K562 (cell line): ENCODE measurements at regions not wholly inside any gene's neighbourhood (a gene's known extent, or its start where the extent isn't known, plus 50 kb on each side); places are given as distances from the start of the nearest gene placed in this dataset.

Experiments
- ATAC-seq: fragments of 200-7000 bp; cut with Tn5 transposase; 3 replicates; pipeline ENCODE4 v1.9.1; 2020; ENCODE audit warnings: moderate library complexity
- BruUV-seq: library from RNA; stranded (reverse); fragments of 400-500 nt; replicated peaks from 2 replicates; lab custom pipeline; 2021; lab: Mats Ljungman, UMichigan
- CTCF ChIA-PET: fragments of 300-600 bp; formaldehyde crosslinking; extraction: SDS; loops from one replicate; lab custom pipeline; 2021; ENCODE audit warnings: low intra/inter-chr PET ratio; lab: Yijun Ruan, JAX
- POLR2A ChIA-PET: fragments of 300-600, 350-650 bp; sonication (Branson Sonifier 250); formaldehyde crosslinking; extraction: SDS; loops from one replicate; lab custom pipeline; 2021; ENCODE audit warnings: antibody characterized with exemption, inconsistent platforms; lab: Yijun Ruan, JAX
- DNase-seq, 4 experiments: peaks; one replicate each; pipeline versions ENCODE4 v3.0.0 to v3.0.0-alpha.2; 2011 to 2018; ENCODE audit warnings: low spot score in 3 of 4, mixed read lengths in 3 of 4; ENCODE audit errors: extremely low read depth in 1 of 4
- FAIRE-seq: peaks from 2 replicates; lab custom pipeline; 2011; peaks lifted over from hg19 to GRCh38; lab: Jason Lieb, UNC
- H2AFZ ChIP-seq: 2 replicates; pipeline ENCODE4 v1.6.0; 2011; ENCODE audit warnings: low read depth, low read length, control low read depth, inconsistent platforms
- H3K27ac ChIP-seq: fragments of 200-600 bp; 3 replicates; pipeline ENCODE4 v1.8.0; 2011; ENCODE audit warnings: low read depth, mild to moderate bottlenecking, control low read depth, inconsistent platforms, low read length, moderate library complexity, mixed read lengths; ENCODE audit errors: extremely low read depth
- H3K27me3 ChIP-seq, 2 experiments: fragments of 300-600 bp in 1 of 2; 2 replicates in 1 of 2; 3 replicates in 1 of 2; pipeline versions ENCODE4 v1.6.0 to v1.8.0; 2011; ENCODE audit warnings: inconsistent platforms in 2 of 2, low read length in 2 of 2, mild to moderate bottlenecking in 1 of 2, mixed read lengths in 1 of 2, moderate library complexity in 1 of 2; ENCODE audit not compliant: control insufficient read depth in 2 of 2, insufficient read depth in 2 of 2
- H3K36me3 ChIP-seq: fragments of 300-600 bp; 3 replicates; pipeline ENCODE4 v1.8.0; 2011; ENCODE audit warnings: mild to moderate bottlenecking, low read length, inconsistent platforms; ENCODE audit not compliant: control insufficient read depth, insufficient read depth
- H3K4me1 ChIP-seq, 2 experiments: fragments of 200-600 bp in 1 of 2; replicated peaks in 1 of 2; 2 replicates in 1 of 2; 3 replicates in 1 of 2; pipeline versions ENCODE4 v1.5.1 to v1.8.0; 2011; ENCODE audit warnings: inconsistent platforms in 2 of 2, low read length in 2 of 2, mild to moderate bottlenecking in 1 of 2, mixed read lengths in 1 of 2, moderate library complexity in 1 of 2; ENCODE audit not compliant: control insufficient read depth in 2 of 2, insufficient read depth in 2 of 2
- H3K4me2 ChIP-seq: 2 replicates; pipeline ENCODE4 v1.6.1; 2011; ENCODE audit warnings: low read length, control low read depth, inconsistent platforms, mixed read lengths; ENCODE audit not compliant: insufficient read depth
- H3K4me3 ChIP-seq: fragments of 200-600 bp; sonication (generic), shearing (Covaris generic); 2 replicates; pipeline ENCODE4 v1.5.1; 2016; ENCODE audit warnings: control low read depth, inconsistent platforms
- H3K79me2 ChIP-seq: fragments of 200-600 bp; 3 replicates; pipeline ENCODE4 v1.8.0; 2011; ENCODE audit warnings: low read length, inconsistent platforms; ENCODE audit not compliant: control insufficient read depth, insufficient read depth
- H3K9ac ChIP-seq, 2 experiments: 2 replicates each; pipeline versions ENCODE4 v1.6.0 to v1.6.1; 2011; ENCODE audit warnings: low read depth in 2 of 2, low read length in 2 of 2, control low read depth in 1 of 2, inconsistent platforms in 1 of 2, mild to moderate bottlenecking in 1 of 2, mixed read lengths in 1 of 2; ENCODE audit not compliant: insufficient read depth in 1 of 2
- H3K9me1 ChIP-seq: one replicate; pipeline ENCODE4 v1.6.0; 2011; ENCODE audit warnings: inconsistent platforms, mild to moderate bottlenecking, low read length, moderate library complexity; ENCODE audit not compliant: control insufficient read depth, insufficient read depth
- H3K9me3 ChIP-seq: replicated peaks from 2 replicates; pipeline ENCODE4 v1.5.1; 2011; ENCODE audit warnings: low read depth, low read length, inconsistent platforms; ENCODE audit not compliant: control insufficient read depth, insufficient read depth
- H4K20me1 ChIP-seq: replicated peaks from 2 replicates; pipeline ENCODE4 v1.6.1; 2011; ENCODE audit warnings: low read length, inconsistent platforms, mixed read lengths; ENCODE audit not compliant: control insufficient read depth, insufficient read depth
- AFF4 ChIP-seq: sonication (generic); formaldehyde crosslinking; IDR thresholded peaks from 2 replicates; pipeline ENCODE4 v1.8.0; 2023; ENCODE audit warnings: mild to moderate bottlenecking, missing genetic modification reagents
- HDAC8 ChIP-seq: fragments of 450-650 bp; IDR thresholded peaks from 2 replicates; pipeline ENCODE4 v1.6.1; 2016; ENCODE audit warnings: mild to moderate bottlenecking, missing genetic modification characterization, moderate library complexity, missing compliant biosample characterization
- MAFF ChIP-seq: IDR thresholded peaks from 2 replicates; pipeline ENCODE4 v1.6.1; 2012; ENCODE audit warnings: low read length, improper control_type of control experiment
- MAFG ChIP-seq: fragments of 450-650 bp; conservative IDR thresholded peaks from 2 replicates; pipeline ENCODE4 v1.6.1; 2016; ENCODE audit warnings: missing genetic modification characterization, missing compliant biosample characterization
- NR2C1 ChIP-seq, 2 experiments: fragments of 450-650 bp; IDR thresholded peaks; 2 replicates each; pipeline ENCODE4 v1.6.1; 2017; ENCODE audit warnings: mild to moderate bottlenecking in 2 of 2, antibody characterized with exemption in 1 of 2, inconsistent platforms in 1 of 2, missing compliant biosample characterization in 1 of 2, missing genetic modification characterization in 1 of 2
- POLR2B ChIP-seq: fragments of 450-650 bp; IDR thresholded peaks from 2 replicates; pipeline ENCODE4 v1.6.1; 2018; ENCODE audit warnings: low read depth; ENCODE audit not compliant: partially characterized antibody
- POLR3G ChIP-seq: IDR thresholded peaks from 2 replicates; pipeline ENCODE4 v1.6.1; 2011; ENCODE audit not compliant: insufficient read length, insufficient replicate concordance; ENCODE audit errors: extremely low read depth
- PURB ChIP-seq: sonication (generic); formaldehyde crosslinking; IDR thresholded peaks from 2 replicates; pipeline ENCODE4 v1.9.0; 2021; ENCODE audit warnings: low read depth, mild to moderate bottlenecking, missing genetic modification reagents
- ZNF561 ChIP-seq: fragments of 450-650 bp; formaldehyde crosslinking; conservative IDR thresholded peaks from 2 replicates; pipeline ENCODE4 v1.4.0; 2020; ENCODE audit warnings: mild to moderate bottlenecking, moderate library complexity
- in situ Hi-C: fragments of 300-500 bp; cut with MboI; formaldehyde crosslinking; loops from 4 replicates; pipeline ENCODE4 v1.15.0; 2018; ENCODE audit warnings: inconsistent platforms, mixed read lengths
- intact Hi-C: fragments of 100-400 bp; cut with micrococcal nuclease; formaldehyde crosslinking; loops from 2 replicates; pipeline ENCODE4 v1.14.2; 2022
- TF ChIP-seq, protein P1 (sequence below), 2 experiments: fragments of 450-650 bp in 1 of 2; IDR thresholded peaks; 2 replicates each; pipeline ENCODE4 v1.6.1; 2011 to 2017; ENCODE audit warnings: low read depth in 2 of 2, antibody characterized with exemption in 1 of 2, borderline replicate concordance in 1 of 2, low read length in 1 of 2, mild to moderate bottlenecking in 1 of 2, mixed read lengths in 1 of 2; ENCODE audit not compliant: control insufficient read depth in 1 of 2
- TF ChIP-seq, protein P2 (sequence below): sonication (generic); formaldehyde crosslinking; IDR thresholded peaks from 2 replicates; pipeline ENCODE4 v1.4.0; 2020; ENCODE audit warnings: mild to moderate bottlenecking, missing genetic modification reagents

DNA sequence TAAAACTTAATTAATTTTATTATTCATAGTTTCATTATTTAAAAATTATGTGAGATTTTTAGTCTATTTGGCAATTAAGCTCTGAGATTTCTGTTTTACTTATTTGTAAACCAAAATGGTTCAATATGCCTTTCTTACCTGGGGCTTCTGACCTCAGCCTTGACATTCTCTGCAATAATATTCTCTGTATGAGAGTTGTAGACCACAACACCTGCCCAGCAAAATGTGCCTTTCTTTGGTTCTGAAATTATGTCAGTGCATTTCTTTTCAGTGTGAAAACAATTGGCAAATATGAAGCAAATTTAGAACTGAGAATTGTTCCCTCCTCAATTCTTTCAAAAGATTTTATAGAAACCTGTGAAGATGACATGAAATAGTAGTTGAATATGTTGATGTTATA is 426.4 kb upstream of the FZD8 start:
- CTCF ChIA-PET = no interaction called here
- Histone ChIP-seq H3K9me3 (no peaks in the 10 kb centered on the region), H3K9me1 (no peaks in the 10 kb centered on the region), H3K36me3 (no peaks in the 10 kb centered on the region), H3K4me3 (no peak overlapping the region), H3K9ac (no peak overlapping the region), H3K27ac (no peak overlapping the region), H3K27me3 (no peaks in the 10 kb centered on the region), H3K4me2 (no peak overlapping the region), H3K4me1 (no peaks in the 10 kb centered on the region), H2AFZ (no peak overlapping the region), H3K79me2 (no peaks in the 10 kb centered on the region), H4K20me1 (no peaks in the 10 kb centered on the region)
- intact Hi-C loops (no loop called here), in situ Hi-C loops (no loop called here)
- no TSS peak for BruUV-seq
- no peak for ATAC-seq
- no peak for FAIRE-seq
- POLR2A ChIA-PET = no interaction called here
- DNase-seq = no peak
- TF ChIP-seq POLR2B (no peak), PURB (CRISPR knock-in tag) (no peak), AFF4 (CRISPR knock-in tag) (no peak), ZNF561 (no peak), HDAC8 (tag) (no peak), MAFF (no peak), NR2C1 (IDR thresholded peaks at IDR 0.05) (no peak), NR2C1 (tag; IDR thresholded peaks at IDR 0.05) (no peak), POLR3G (no peak), MAFG (no peak)
- TF ChIP-seq, protein P1, sequence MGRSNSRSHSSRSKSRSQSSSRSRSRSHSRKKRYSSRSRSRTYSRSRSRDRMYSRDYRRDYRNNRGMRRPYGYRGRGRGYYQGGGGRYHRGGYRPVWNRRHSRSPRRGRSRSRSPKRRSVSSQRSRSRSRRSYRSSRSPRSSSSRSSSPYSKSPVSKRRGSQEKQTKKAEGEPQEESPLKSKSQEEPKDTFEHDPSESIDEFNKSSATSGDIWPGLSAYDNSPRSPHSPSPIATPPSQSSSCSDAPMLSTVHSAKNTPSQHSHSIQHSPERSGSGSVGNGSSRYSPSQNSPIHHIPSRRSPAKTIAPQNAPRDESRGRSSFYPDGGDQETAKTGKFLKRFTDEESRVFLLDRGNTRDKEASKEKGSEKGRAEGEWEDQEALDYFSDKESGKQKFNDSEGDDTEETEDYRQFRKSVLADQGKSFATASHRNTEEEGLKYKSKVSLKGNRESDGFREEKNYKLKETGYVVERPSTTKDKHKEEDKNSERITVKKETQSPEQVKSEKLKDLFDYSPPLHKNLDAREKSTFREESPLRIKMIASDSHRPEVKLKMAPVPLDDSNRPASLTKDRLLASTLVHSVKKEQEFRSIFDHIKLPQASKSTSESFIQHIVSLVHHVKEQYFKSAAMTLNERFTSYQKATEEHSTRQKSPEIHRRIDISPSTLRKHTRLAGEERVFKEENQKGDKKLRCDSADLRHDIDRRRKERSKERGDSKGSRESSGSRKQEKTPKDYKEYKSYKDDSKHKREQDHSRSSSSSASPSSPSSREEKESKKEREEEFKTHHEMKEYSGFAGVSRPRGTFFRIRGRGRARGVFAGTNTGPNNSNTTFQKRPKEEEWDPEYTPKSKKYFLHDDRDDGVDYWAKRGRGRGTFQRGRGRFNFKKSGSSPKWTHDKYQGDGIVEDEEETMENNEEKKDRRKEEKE (IDR thresholded peaks at IDR 0.05; ENCODE audit: borderline replicate concordance in 1 of 2, control insufficient read depth in 1 of 2, low read depth in 2 of 2, low read length in 1 of 2) = no peak
- TF ChIP-seq, protein P2, sequence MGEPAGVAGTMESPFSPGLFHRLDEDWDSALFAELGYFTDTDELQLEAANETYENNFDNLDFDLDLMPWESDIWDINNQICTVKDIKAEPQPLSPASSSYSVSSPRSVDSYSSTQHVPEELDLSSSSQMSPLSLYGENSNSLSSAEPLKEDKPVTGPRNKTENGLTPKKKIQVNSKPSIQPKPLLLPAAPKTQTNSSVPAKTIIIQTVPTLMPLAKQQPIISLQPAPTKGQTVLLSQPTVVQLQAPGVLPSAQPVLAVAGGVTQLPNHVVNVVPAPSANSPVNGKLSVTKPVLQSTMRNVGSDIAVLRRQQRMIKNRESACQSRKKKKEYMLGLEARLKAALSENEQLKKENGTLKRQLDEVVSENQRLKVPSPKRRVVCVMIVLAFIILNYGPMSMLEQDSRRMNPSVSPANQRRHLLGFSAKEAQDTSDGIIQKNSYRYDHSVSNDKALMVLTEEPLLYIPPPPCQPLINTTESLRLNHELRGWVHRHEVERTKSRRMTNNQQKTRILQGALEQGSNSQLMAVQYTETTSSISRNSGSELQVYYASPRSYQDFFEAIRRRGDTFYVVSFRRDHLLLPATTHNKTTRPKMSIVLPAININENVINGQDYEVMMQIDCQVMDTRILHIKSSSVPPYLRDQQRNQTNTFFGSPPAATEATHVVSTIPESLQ = no peak
